Upper lobe of left lung (tissue), 4 donors: ENCODE measurements at regions not wholly inside any gene's neighbourhood (a gene's known extent, or its start where the extent isn't known, plus 50 kb on each side); places are given as distances from the start of the nearest gene placed in this dataset.
"Not testable (repeated sequence)": the region's sequence is repeated elsewhere in the genome, so short reads cannot be mapped to it uniquely, and the experiment has no call there.

Experiments
- CTCF ChIP-seq, 6 experiments: fragments of 450-650 bp in 4 of 6; fragments of 200-600 bp in 2 of 6; sonication (generic) in 2 of 6; IDR thresholded peaks; one replicate each; pipeline ENCODE4 v1.5.1; 2016 to 2019; ENCODE audit warnings: antibody characterized with exemption in 6 of 6
- POLR2A ChIP-seq, 4 donors: fragments of 450-650 bp; IDR thresholded peaks; one replicate each; pipeline ENCODE4 v1.5.1; 2016 to 2017; ENCODE audit warnings: antibody characterized with exemption in 4 of 4, mild to moderate bottlenecking in 2 of 4
- POLR2AphosphoS5 ChIP-seq, 2 donors: sonication (generic); formaldehyde crosslinking; IDR thresholded peaks; one replicate each; pipeline ENCODE4 v1.5.1; 2017; ENCODE audit warnings: antibody characterized with exemption in 2 of 2

GRCh38 chrX:85663970-85664369, 284.5 kb upstream of the POF1B start:
- TF ChIP-seq CTCF, POLR2A, POLR2AphosphoS5 (IDR thresholded peaks at IDR 0.05): not testable (repeated sequence)
